Gastroesophageal sphincter (tissue), 4 donors: ENCODE measurements at regions not wholly inside any gene's neighbourhood (a gene's known extent, or its start where the extent isn't known, plus 50 kb on each side); places are given as distances from the start of the nearest gene placed in this dataset.

Source experiments
- ATAC-seq: fragments of 150-250 bp; one replicate; pipeline ENCODE4 v1.9.1; 2016; ENCODE audit warnings: mild to moderate bottlenecking, moderate library complexity
- H3K27ac ChIP-seq, 4 donors: fragments of 200-600 bp; sonication (generic) in 3 of 4; 1 replicate in 3 of 4; 2 replicates in 1 of 4; pipeline ENCODE4 v1.5.1; 2016 to 2019
- H3K27me3 ChIP-seq: fragments of 200-600 bp; sonication (generic); one replicate; pipeline ENCODE4 v1.5.1; 2019
- H3K36me3 ChIP-seq, 2 donors: fragments of 200-600 bp; sonication (generic); one replicate each; pipeline ENCODE4 v1.5.1; 2019; ENCODE audit warnings: control low read depth in 1 of 2
- H3K4me1 ChIP-seq, 3 donors: fragments of 200-600 bp; sonication (generic); 1 replicate in 2 of 3; 2 replicates in 1 of 3; pipeline ENCODE4 v1.5.1; 2016 to 2019; ENCODE audit warnings: control low read depth in 2 of 3
- H3K4me3 ChIP-seq, 2 donors: fragments of 200-600 bp; sonication (generic); one replicate each; pipeline ENCODE4 v1.5.1; 2019; ENCODE audit warnings: mild to moderate bottlenecking in 1 of 2, moderate library complexity in 1 of 2
- H3K9me3 ChIP-seq, 3 donors: fragments of 200-600 bp; sonication (generic); one replicate each; pipeline ENCODE4 v1.5.1; 2017 to 2019; ENCODE audit warnings: control low read depth in 2 of 3
- EP300 ChIP-seq: sonication (generic); formaldehyde crosslinking; IDR thresholded peaks from one replicate; pipeline ENCODE4 v1.6.1; 2017; ENCODE audit warnings: antibody characterized with exemption, mild to moderate bottlenecking
- POLR2A ChIP-seq, 2 donors: fragments of 450-650 bp; IDR thresholded peaks; one replicate each; pipeline ENCODE4 v1.6.1; 2017; ENCODE audit warnings: antibody characterized with exemption in 2 of 2, mild to moderate bottlenecking in 2 of 2, moderate library complexity in 1 of 2
- POLR2AphosphoS5 ChIP-seq: sonication (generic); formaldehyde crosslinking; IDR thresholded peaks from one replicate; pipeline ENCODE4 v1.6.1; 2017; ENCODE audit warnings: antibody characterized with exemption
- WGBS, 2 donors: methylation state at CpG; one replicate each; pipeline ENCODE4 v1.1.5; 2018; ENCODE audit warnings: low coverage in 1 of 2; 5-methylcytosine and 5-hydroxymethylcytosine counted together
- TF ChIP-seq, protein P1 (sequence below), 4 experiments: fragments of 200-600 bp in 2 of 4; fragments of 450-650 bp in 2 of 4; sonication (generic) in 1 of 4; IDR thresholded peaks; one replicate each; pipeline ENCODE4 v1.5.1; 2017 to 2019; ENCODE audit warnings: antibody characterized with exemption in 4 of 4, mild to moderate bottlenecking in 2 of 4, moderate library complexity in 2 of 4

- no peaks in the 10 kb centered on the region for H3K27me3 ChIP-seq
- H3K27ac ChIP-seq: peak overlapping the region; percentile 70 to 78 (median 74)
- TF ChIP-seq, protein P1, sequence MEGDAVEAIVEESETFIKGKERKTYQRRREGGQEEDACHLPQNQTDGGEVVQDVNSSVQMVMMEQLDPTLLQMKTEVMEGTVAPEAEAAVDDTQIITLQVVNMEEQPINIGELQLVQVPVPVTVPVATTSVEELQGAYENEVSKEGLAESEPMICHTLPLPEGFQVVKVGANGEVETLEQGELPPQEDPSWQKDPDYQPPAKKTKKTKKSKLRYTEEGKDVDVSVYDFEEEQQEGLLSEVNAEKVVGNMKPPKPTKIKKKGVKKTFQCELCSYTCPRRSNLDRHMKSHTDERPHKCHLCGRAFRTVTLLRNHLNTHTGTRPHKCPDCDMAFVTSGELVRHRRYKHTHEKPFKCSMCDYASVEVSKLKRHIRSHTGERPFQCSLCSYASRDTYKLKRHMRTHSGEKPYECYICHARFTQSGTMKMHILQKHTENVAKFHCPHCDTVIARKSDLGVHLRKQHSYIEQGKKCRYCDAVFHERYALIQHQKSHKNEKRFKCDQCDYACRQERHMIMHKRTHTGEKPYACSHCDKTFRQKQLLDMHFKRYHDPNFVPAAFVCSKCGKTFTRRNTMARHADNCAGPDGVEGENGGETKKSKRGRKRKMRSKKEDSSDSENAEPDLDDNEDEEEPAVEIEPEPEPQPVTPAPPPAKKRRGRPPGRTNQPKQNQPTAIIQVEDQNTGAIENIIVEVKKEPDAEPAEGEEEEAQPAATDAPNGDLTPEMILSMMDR (IDR thresholded peaks at IDR 0.05): no peak
- TF ChIP-seq POLR2AphosphoS5 (peak; percentile 19), POLR2A (IDR thresholded peaks at IDR 0.05) (no peak), EP300 (no peak)
- H3K9me3 ChIP-seq: no peaks in the 10 kb centered on the region
- peak; percentile 75 for ATAC-seq
- WGBS, 2 donors: 17 to 19% methylated on average over 3 of the region's 3 CpGs
- peaks cover 5 to 24% (median 9%) of the 10 kb centered on the region in 3 donors for H3K4me1 ChIP-seq
- H3K36me3 ChIP-seq: no peaks in the 10 kb centered on the region
- H3K4me3 ChIP-seq: peak overlapping the region; percentile 20 to 27
These were observed 61.0 kb downstream of the GTPBP8 start for GRCh38 chr3:113051787-113052186.

GRCh38 chr3:113053169-113053568 is 62.4 kb downstream of the GTPBP8 start:
- H3K27me3 ChIP-seq: no peaks in the 10 kb centered on the region
- H3K4me1 ChIP-seq: peaks cover 5 to 24% (median 9%) of the 10 kb centered on the region in 3 donors
- WGBS, 2 donors: 86 to 87% methylated on average over 3 of the region's 3 CpGs
- no peaks in the 10 kb centered on the region for H3K9me3 ChIP-seq
- no peak for ATAC-seq
- TF ChIP-seq POLR2A (IDR thresholded peaks at IDR 0.05): no peak
- TF ChIP-seq, protein P1 (IDR thresholded peaks at IDR 0.05): no peak
- TF ChIP-seq EP300: no peak
- no peak for TF ChIP-seq POLR2AphosphoS5
- peak overlapping the region in 1 of 4 donors; percentile 78 for H3K27ac ChIP-seq
- H3K4me3 ChIP-seq: no peak overlapping the region
- no peaks in the 10 kb centered on the region for H3K36me3 ChIP-seq

DNA sequence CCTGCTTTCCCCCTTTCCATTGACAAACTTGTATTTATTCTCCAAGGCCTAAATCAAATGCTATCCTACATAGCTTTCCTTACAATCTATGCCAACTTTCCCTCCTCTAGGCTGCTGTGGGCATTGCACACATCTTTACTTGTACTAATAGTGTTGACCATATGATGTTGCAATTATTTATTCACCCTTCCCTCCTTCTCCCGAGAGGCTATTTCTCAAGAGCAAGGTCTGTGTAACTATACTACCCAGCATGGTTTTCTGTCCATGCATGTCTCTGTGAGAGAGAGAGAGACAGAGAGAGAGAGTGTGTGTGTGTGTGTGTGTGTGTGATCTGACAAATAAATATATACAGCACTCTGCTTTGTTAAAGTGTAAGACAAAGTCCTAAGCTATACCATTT is 63.8 kb downstream of the GTPBP8 start:
- TF ChIP-seq, protein P1 (IDR thresholded peaks at IDR 0.05): no peak
- TF ChIP-seq EP300: no peak
- TF ChIP-seq POLR2AphosphoS5: no peak
- TF ChIP-seq POLR2A (IDR thresholded peaks at IDR 0.05): no peak
- H3K4me1 ChIP-seq: peaks cover 5 to 24% (median 9%) of the 10 kb centered on the region in 3 donors
- H3K27ac ChIP-seq: no peak overlapping the region
- WGBS, 2 donors: 0% methylated on average over 1 of the region's 1 CpG
- H3K27me3 ChIP-seq: no peaks in the 10 kb centered on the region
- peak; percentile 20 for ATAC-seq
- H3K4me3 ChIP-seq: no peak overlapping the region
- H3K9me3 ChIP-seq: no peaks in the 10 kb centered on the region
- no peaks in the 10 kb centered on the region for H3K36me3 ChIP-seq

GRCh38 chr3:113055201-113055600 is 64.4 kb downstream of the GTPBP8 start:
- no peak overlapping the region for H3K4me3 ChIP-seq
- TF ChIP-seq POLR2A (IDR thresholded peaks at IDR 0.05): no peak
- TF ChIP-seq, protein P1 (IDR thresholded peaks at IDR 0.05): no peak
- no peak for TF ChIP-seq EP300
- no peak for TF ChIP-seq POLR2AphosphoS5
- no peaks in the 10 kb centered on the region for H3K27me3 ChIP-seq
- H3K4me1 ChIP-seq: peaks cover 5 to 24% (median 9%) of the 10 kb centered on the region in 3 donors
- no peaks in the 10 kb centered on the region for H3K9me3 ChIP-seq
- H3K27ac ChIP-seq: no peak overlapping the region
- H3K36me3 ChIP-seq: no peaks in the 10 kb centered on the region
- ATAC-seq: no peak

GRCh38 chr3:113055961-113056360 is 65.2 kb downstream of the GTPBP8 start:
- Histone ChIP-seq H3K36me3 (no peaks in the 10 kb centered on the region), H3K27ac (no peak overlapping the region), H3K4me3 (no peak overlapping the region), H3K9me3 (no peaks in the 10 kb centered on the region), H3K4me1 (peaks cover 5 to 22% (median 9%) of the 10 kb centered on the region in 3 donors), H3K27me3 (no peaks in the 10 kb centered on the region)
- ATAC-seq: no peak
- no peak for TF ChIP-seq POLR2AphosphoS5
- TF ChIP-seq, protein P1 (IDR thresholded peaks at IDR 0.05): no peak
- no peak for TF ChIP-seq EP300
- WGBS, 2 donors: 73 to 86% methylated on average over 5 of the region's 5 CpGs
